PC-3 (cell line): ENCODE measurements at regions not wholly inside any gene's neighbourhood (a gene's known extent, or its start where the extent isn't known, plus 50 kb on each side); places are given as distances from the start of the nearest gene placed in this dataset.
"Not testable (repeated sequence)": the region's sequence is repeated elsewhere in the genome, so short reads cannot be mapped to it uniquely, and the experiment has no call there.

ENCODE experiments used
- CTCF ChIP-seq: fragments of 300-600 bp; sonication (generic); conservative IDR thresholded peaks from 2 replicates; pipeline ENCODE4 v1.5.1; 2017; ENCODE audit warnings: antibody characterized with exemption, low read depth, mild to moderate bottlenecking, low read length
- EZH2phosphoT487 ChIP-seq: fragments of 300-600 bp; sonication (generic); IDR thresholded peaks from 2 replicates; pipeline ENCODE4 v1.6.1; 2018; ENCODE audit warnings: mild to moderate bottlenecking, antibody characterized with exemption, low read length, borderline replicate concordance

GRCh38 chr9:22658484-22658883 is 211.9 kb downstream of the DMRTA1 start:
- not testable (repeated sequence) for TF ChIP-seq CTCF, EZH2phosphoT487
